IMR-90 (cell line): ENCODE measurements at regions not wholly inside any gene's neighbourhood (a gene's known extent, or its start where the extent isn't known, plus 50 kb on each side); places are given as distances from the start of the nearest gene placed in this dataset.

Experiments used
- ATAC-seq: fragments of 200-7000 bp; cut with Tn5 transposase; 2 replicates; pipeline ENCODE4 v1.9.1; 2020; ENCODE audit warnings: low read depth, mild to moderate bottlenecking, moderate library complexity
- BruUV-seq: library from RNA; stranded (reverse); fragments of 400-500 nt; replicated peaks from 2 replicates; lab custom pipeline; 2021; lab: Mats Ljungman, UMichigan
- CTCF ChIA-PET: fragments of 300-600 bp; formaldehyde crosslinking; extraction: SDS; loops from one replicate; lab custom pipeline; 2021; ENCODE audit warnings: antibody characterized with exemption; lab: Yijun Ruan, JAX
- POLR2A ChIA-PET: fragments of 300-600 bp; sonication (Branson Sonifier 250); formaldehyde crosslinking; loops from one replicate; lab custom pipeline; 2022; ENCODE audit warnings: antibody characterized with exemption; ENCODE audit not compliant: unreplicated experiment; lab: Charles Lee
- DNase-seq: peaks from one replicate; pipeline ENCODE4 v3.0.0; 2013
- H2AFZ ChIP-seq: replicated peaks from 2 replicates; pipeline ENCODE3; 2013; ENCODE audit warnings: low read length, mild to moderate bottlenecking; ENCODE audit not compliant: poor library complexity
- H2AK5ac ChIP-seq: 2 replicates; pipeline ENCODE4 v1.6.1; 2013; ENCODE audit warnings: low read depth, low read length, inconsistent platforms
- H2AK9ac ChIP-seq: replicated peaks from 2 replicates; pipeline ENCODE3; 2013; ENCODE audit warnings: mild to moderate bottlenecking, low read depth, low read length, moderate library complexity; ENCODE audit not compliant: poor library complexity
- H2BK120ac ChIP-seq: 2 replicates; pipeline ENCODE4 v1.6.1; 2013; ENCODE audit warnings: low read depth, low read length, inconsistent platforms
- H2BK15ac ChIP-seq: 3 replicates; pipeline ENCODE4 v1.6.1; 2013; ENCODE audit warnings: low read depth, low read length, inconsistent platforms
- H2BK20ac ChIP-seq: 2 replicates; pipeline ENCODE4 v1.6.1; 2013; ENCODE audit warnings: low read depth, mild to moderate bottlenecking, inconsistent platforms, low read length, moderate library complexity
- H2BK5ac ChIP-seq: 2 replicates; pipeline ENCODE4 v1.6.1; 2013; ENCODE audit warnings: mild to moderate bottlenecking, low read depth, low read length, inconsistent platforms; ENCODE audit not compliant: poor library complexity, severe bottlenecking
- H3K14ac ChIP-seq: replicated peaks from 2 replicates; pipeline ENCODE4 v1.6.1; 2013; ENCODE audit warnings: low read depth, low read length, inconsistent platforms
- H3K18ac ChIP-seq: 2 replicates; pipeline ENCODE4 v1.6.1; 2013; ENCODE audit warnings: low read depth, low read length, control low read depth
- H3K23ac ChIP-seq: 2 replicates; pipeline ENCODE4 v1.6.1; 2013; ENCODE audit warnings: low read depth, low read length, inconsistent platforms
- H3K27ac ChIP-seq: 2 replicates; pipeline ENCODE4 v1.5.1; 2013; ENCODE audit warnings: mild to moderate bottlenecking, control low read depth, low read length; ENCODE audit not compliant: insufficient read depth
- H3K27me3 ChIP-seq: 2 replicates; pipeline ENCODE4 v1.6.1; 2013; ENCODE audit warnings: low read length; ENCODE audit not compliant: control insufficient read depth, insufficient read depth
- H3K36me3 ChIP-seq: 2 replicates; pipeline ENCODE4 v1.6.1; 2013; ENCODE audit warnings: low read length, mixed read lengths; ENCODE audit not compliant: control insufficient read depth, insufficient read depth
- H3K4ac ChIP-seq: 2 replicates; pipeline ENCODE4 v1.6.1; 2013; ENCODE audit warnings: low read depth, low read length, inconsistent platforms
- H3K4me1 ChIP-seq: 2 replicates; pipeline ENCODE4 v1.6.1; 2013; ENCODE audit warnings: low read length, mixed read lengths; ENCODE audit not compliant: control insufficient read depth, insufficient read depth
- H3K4me2 ChIP-seq: 2 replicates; pipeline ENCODE4 v1.6.1; 2013; ENCODE audit warnings: low read depth, mild to moderate bottlenecking, control low read depth, low read length, moderate library complexity
- H3K4me3 ChIP-seq: 2 replicates; pipeline ENCODE4 v1.5.1; 2013; ENCODE audit warnings: low read depth, mild to moderate bottlenecking, control low read depth, low read length, moderate library complexity; ENCODE audit not compliant: insufficient read depth
- H3K56ac ChIP-seq: 2 replicates; pipeline ENCODE4 v1.6.1; 2013; ENCODE audit warnings: low read length, inconsistent platforms; ENCODE audit not compliant: insufficient read depth; ENCODE audit errors: extremely low read depth
- H3K79me1 ChIP-seq, 2 experiments: 2 replicates each; pipeline ENCODE4 v1.6.1; 2013; ENCODE audit warnings: low read length in 2 of 2, inconsistent platforms in 1 of 2, low read depth in 1 of 2
- H3K9ac ChIP-seq: 2 replicates; pipeline ENCODE4 v1.6.1; 2013; ENCODE audit warnings: low read depth, low read length, control low read depth
- H3K9me1 ChIP-seq: 2 replicates; pipeline ENCODE4 v1.6.1; 2013; ENCODE audit warnings: low read length, inconsistent platforms; ENCODE audit not compliant: insufficient read depth
- H3K9me3 ChIP-seq: 2 replicates; pipeline ENCODE4 v1.6.1; 2013; ENCODE audit warnings: low read length; ENCODE audit not compliant: control insufficient read depth, insufficient read depth
- H4K20me1 ChIP-seq: 2 replicates; pipeline ENCODE4 v1.6.1; 2013; ENCODE audit warnings: low read length, inconsistent platforms; ENCODE audit not compliant: insufficient read depth
- H4K5ac ChIP-seq: 2 replicates; pipeline ENCODE4 v1.6.1; 2013; ENCODE audit warnings: mild to moderate bottlenecking, low read depth, low read length, control low read depth
- H4K8ac ChIP-seq, 2 experiments: 2 replicates each; pipeline ENCODE4 v1.6.1; 2013; ENCODE audit warnings: low read depth in 2 of 2, low read length in 2 of 2, control low read depth in 1 of 2, inconsistent platforms in 1 of 2
- H4K91ac ChIP-seq: 2 replicates; pipeline ENCODE4 v1.6.1; 2013; ENCODE audit warnings: low read depth, low read length, inconsistent platforms; ENCODE audit not compliant: insufficient read depth
- CEBPB ChIP-seq: IDR thresholded peaks from 2 replicates; pipeline ENCODE4 v1.6.1; 2012; ENCODE audit warnings: low read depth, low read length, improper control_type of control experiment
- CHD1 ChIP-seq: IDR thresholded peaks from 2 replicates; pipeline ENCODE4 v1.6.1; 2012; ENCODE audit warnings: low read depth, low read length, improper control_type of control experiment
- CTCF ChIP-seq: conservative IDR thresholded peaks from 2 replicates; pipeline ENCODE4 v1.5.1; 2012; ENCODE audit warnings: mild to moderate bottlenecking, low read depth, low read length, improper control_type of control experiment
- FOS ChIP-seq: fragments of 150-350 bp; IDR thresholded peaks from 2 replicates; pipeline ENCODE4 v1.6.1; 2016; ENCODE audit warnings: low read depth, low read length
- MAZ ChIP-seq: IDR thresholded peaks from 2 replicates; pipeline ENCODE4 v1.6.1; 2012; ENCODE audit warnings: low read depth, mild to moderate bottlenecking, low read length, improper control_type of control experiment, moderate library complexity, borderline replicate concordance
- MXI1 ChIP-seq: IDR thresholded peaks from 2 replicates; pipeline ENCODE4 v1.6.1; 2012; ENCODE audit warnings: low read depth, mild to moderate bottlenecking, low read length, moderate library complexity, borderline replicate concordance
- NFE2L2 ChIP-seq: fragments of 150-350 bp; IDR thresholded peaks from 2 replicates; pipeline ENCODE4 v1.6.1; 2016; ENCODE audit warnings: low read depth, mild to moderate bottlenecking, low read length
- POLR2A ChIP-seq: IDR thresholded peaks from 2 replicates; pipeline ENCODE4 v1.6.1; 2012; ENCODE audit warnings: mild to moderate bottlenecking, low read depth, low read length
- RAD21 ChIP-seq: IDR thresholded peaks from 2 replicates; pipeline ENCODE4 v1.6.1; 2012; ENCODE audit warnings: low read length, improper control_type of control experiment
- RCOR1 ChIP-seq: IDR thresholded peaks from 2 replicates; pipeline ENCODE4 v1.6.1; 2012; ENCODE audit warnings: mild to moderate bottlenecking, low read length, improper control_type of control experiment; ENCODE audit not compliant: insufficient replicate concordance
- RFX5 ChIP-seq: IDR thresholded peaks from 2 replicates; pipeline ENCODE4 v1.8.0; 2012; ENCODE audit warnings: low read depth, mild to moderate bottlenecking, low read length, moderate library complexity
- SMC3 ChIP-seq: fragments of 150-350 bp; IDR thresholded peaks from 2 replicates; pipeline ENCODE4 v1.6.1; 2016; ENCODE audit warnings: low read depth, mild to moderate bottlenecking, antibody characterized with exemption, low read length, moderate library complexity
- WGBS, 2 experiments: methylation state at CpG; one replicate each; pipeline versions ENCODE4 v1.1.5 to v1.1.7; 2013; ENCODE audit warnings: missing lambda C conversion rate in 2 of 2; ENCODE audit not compliant: insufficient read length in 1 of 2; ENCODE audit errors: extremely low coverage in 2 of 2; 5-methylcytosine and 5-hydroxymethylcytosine counted together
- dilution Hi-C: fragments of 300-500 bp; cut with HindIII; formaldehyde crosslinking; loops from one replicate; pipeline ENCODE4 v1.14.3; 2018; ENCODE audit warnings: low sequenced_read_pairs; ENCODE audit not compliant: unreplicated experiment
- in situ Hi-C: fragments of 300-500 bp; cut with MboI; formaldehyde crosslinking; loops from 3 replicates; pipeline ENCODE4 v1.14.3; 2019; ENCODE audit warnings: low sequenced_read_pairs, inconsistent platforms, mixed read lengths
- intact Hi-C: fragments of 100-400 bp; cut with micrococcal nuclease; formaldehyde crosslinking; loops from 2 replicates; pipeline ENCODE4 v1.10.0; 2022
- TF ChIP-seq, protein P1 (sequence below): fragments of 150-350 bp; IDR thresholded peaks from 2 replicates; pipeline ENCODE4 v1.6.1; 2017; ENCODE audit warnings: mild to moderate bottlenecking, antibody characterized with exemption, low read length, low read depth
- TF ChIP-seq, protein P2 (sequence below): fragments of 150-350 bp; IDR thresholded peaks from 2 replicates; pipeline ENCODE4 v1.6.1; 2016; ENCODE audit warnings: low read depth, mild to moderate bottlenecking, low read length, moderate library complexity, borderline replicate concordance

GRCh38 chr2:67777010-67777409, 285.8 kb downstream of the C1D start:
- BruUV-seq: no TSS peak
- Histone ChIP-seq H2BK15ac (no peak overlapping the region), H4K20me1 (no peaks in the 10 kb centered on the region), H3K23ac (no peak overlapping the region), H3K79me1 (no peaks in the 10 kb centered on the region), H3K18ac (no peak overlapping the region), H4K91ac (no peak overlapping the region), H3K36me3 (no peaks in the 10 kb centered on the region), H2AK5ac (no peak overlapping the region), H3K27me3 (no peaks in the 10 kb centered on the region), H2AK9ac (no peak overlapping the region), H2BK5ac (no peak overlapping the region), H3K14ac (no peak overlapping the region), H3K9me1 (no peaks in the 10 kb centered on the region), H3K4me1 (0 out of 2 replicates have a peak, but pooled peaks cover 2% of the 10 kb centered on the region), H2BK120ac (no peak overlapping the region), H3K4me3 (no peak overlapping the region), H4K5ac (no peak overlapping the region), H2BK20ac (no peak overlapping the region), H3K9ac (no peak overlapping the region), H3K4me2 (no peak overlapping the region), H4K8ac (no peak overlapping the region), H2AFZ (no peak overlapping the region), H3K9me3 (no peaks in the 10 kb centered on the region), H3K4ac (no peak overlapping the region), H3K27ac (no peak overlapping the region), H3K56ac (no peak overlapping the region)
- in situ Hi-C loops (no loop called here), dilution Hi-C loops (no loop called here), intact Hi-C loops (no loop called here)
- TF ChIP-seq CTCF: no peak
- no peak for TF ChIP-seq POLR2A
- no peak for TF ChIP-seq MAZ
- TF ChIP-seq RFX5: no peak
- TF ChIP-seq CEBPB: no peak
- no peak for TF ChIP-seq RAD21
- TF ChIP-seq CHD1: no peak
- no peak for TF ChIP-seq NFE2L2
- TF ChIP-seq, protein P1, sequence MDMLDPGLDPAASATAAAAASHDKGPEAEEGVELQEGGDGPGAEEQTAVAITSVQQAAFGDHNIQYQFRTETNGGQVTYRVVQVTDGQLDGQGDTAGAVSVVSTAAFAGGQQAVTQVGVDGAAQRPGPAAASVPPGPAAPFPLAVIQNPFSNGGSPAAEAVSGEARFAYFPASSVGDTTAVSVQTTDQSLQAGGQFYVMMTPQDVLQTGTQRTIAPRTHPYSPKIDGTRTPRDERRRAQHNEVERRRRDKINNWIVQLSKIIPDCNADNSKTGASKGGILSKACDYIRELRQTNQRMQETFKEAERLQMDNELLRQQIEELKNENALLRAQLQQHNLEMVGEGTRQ: no peak
- TF ChIP-seq SMC3: no peak
- TF ChIP-seq, protein P2, sequence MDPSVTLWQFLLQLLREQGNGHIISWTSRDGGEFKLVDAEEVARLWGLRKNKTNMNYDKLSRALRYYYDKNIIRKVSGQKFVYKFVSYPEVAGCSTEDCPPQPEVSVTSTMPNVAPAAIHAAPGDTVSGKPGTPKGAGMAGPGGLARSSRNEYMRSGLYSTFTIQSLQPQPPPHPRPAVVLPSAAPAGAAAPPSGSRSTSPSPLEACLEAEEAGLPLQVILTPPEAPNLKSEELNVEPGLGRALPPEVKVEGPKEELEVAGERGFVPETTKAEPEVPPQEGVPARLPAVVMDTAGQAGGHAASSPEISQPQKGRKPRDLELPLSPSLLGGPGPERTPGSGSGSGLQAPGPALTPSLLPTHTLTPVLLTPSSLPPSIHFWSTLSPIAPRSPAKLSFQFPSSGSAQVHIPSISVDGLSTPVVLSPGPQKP: no peak
- no peak for TF ChIP-seq RCOR1
- TF ChIP-seq FOS: no peak
- TF ChIP-seq MXI1: no peak
- DNase-seq (no peak), ATAC-seq (no peak)
- POLR2A ChIA-PET: no interaction called here
- WGBS, 2 experiments: no CpG with 5 or more reads among the region's 1 CpG
- CTCF ChIA-PET: no interaction called here
